ENCODE measurements at regions not wholly inside any gene's neighbourhood (a gene's known extent, or its start where the extent isn't known, plus 50 kb on each side); places are given as distances from the start of the nearest gene placed in this dataset.

DNA sequence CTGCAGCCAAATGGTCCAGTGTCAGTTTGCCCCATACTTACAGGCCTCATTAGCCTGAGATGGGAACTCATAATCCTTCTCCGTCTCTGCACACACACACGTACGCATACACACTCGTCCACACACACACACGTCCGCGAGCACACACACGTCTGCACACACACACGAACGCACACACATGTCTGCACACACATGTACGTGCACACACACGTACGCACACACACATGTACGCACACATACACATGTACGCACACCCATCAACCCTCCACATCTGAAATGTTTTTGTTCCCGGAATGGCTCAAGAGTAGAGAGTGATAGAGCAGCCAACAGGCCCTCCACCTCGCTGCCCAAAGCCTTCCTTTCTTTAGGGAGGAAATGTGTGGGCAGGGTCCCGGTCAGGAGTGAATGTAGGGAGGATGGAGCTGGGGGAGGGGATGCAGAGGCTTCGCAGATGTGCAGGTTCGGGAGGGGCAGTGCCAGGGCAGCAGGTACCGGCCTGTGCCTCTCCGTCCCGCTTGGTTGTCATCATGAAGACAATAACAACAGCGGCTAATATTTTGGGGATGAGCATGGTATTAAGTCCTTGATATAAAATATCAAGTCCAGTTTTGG lies 52.7 kb downstream of the PTGR3 start:
- Histone ChIP-seq H3K4me1 (peaks cover 0 to 11% (median 0%) of the 10 kb centered on the region in 9 donors), H3K36me3 (no peaks in the 10 kb centered on the region), H3K27ac (no peak overlapping the region), H3K9me3 (peaks cover 0 to 22% (median 2%) of the 10 kb centered on the region in 11 donors), H3K27me3 (no peaks in the 10 kb centered on the region), H3K4me3 (no peak overlapping the region)
- intact Hi-C loops (cut with DNase I), result loop anchor here in 1 of 10 donors (5.0 kb wide), 1 partner anchor 84 kb away; no protein-coding TSS in a partner anchor
- no peak for TF ChIP-seq CTCF (IDR thresholded peaks at IDR 0.05)
- DNase-seq (no peak), ATAC-seq (no peak)
- WGBS, 2 donors, result 91 to 93% methylated on average over 24 of the region's 24 CpGs

GRCh38 chr18:75154997-75155396 lies 53.9 kb downstream of the PTGR3 start:
- no peaks in the 10 kb centered on the region for H3K4me1 ChIP-seq
- peaks cover 0 to 4% (median 0%) of the 10 kb centered on the region in 7 donors for H3K27me3 ChIP-seq
- H3K36me3 ChIP-seq, result no peaks in the 10 kb centered on the region
- ATAC-seq (no peak), DNase-seq (no peak)
- H3K4me3 ChIP-seq, result no peak overlapping the region
- H3K27ac ChIP-seq, result no peak overlapping the region
- 96% methylated on average over 19 of the region's 19 CpGs for WGBS, 2 donors
- intact Hi-C loops (cut with DNase I), result loop anchor here in 1 of 10 donors (5.0 kb wide), 1 partner anchor 83 kb away; no protein-coding TSS in a partner anchor
- peaks cover 0 to 27% (median 2%) of the 10 kb centered on the region in 11 donors for H3K9me3 ChIP-seq
- no peak for TF ChIP-seq CTCF (IDR thresholded peaks at IDR 0.05)

- 92 to 97% methylated on average over 6 of the region's 6 CpGs for WGBS, 2 donors
- H3K4me3 ChIP-seq, result no peak overlapping the region
- intact Hi-C loops (cut with DNase I), result no loop called here
- no peak for TF ChIP-seq CTCF (IDR thresholded peaks at IDR 0.05)
- no peak overlapping the region for H3K27ac ChIP-seq
- no peaks in the 10 kb centered on the region for H3K4me1 ChIP-seq
- H3K27me3 ChIP-seq, result peaks cover 0 to 4% (median 0%) of the 10 kb centered on the region in 7 donors
- ATAC-seq (no peak), DNase-seq (no peak)
- H3K36me3 ChIP-seq, result no peaks in the 10 kb centered on the region
- H3K9me3 ChIP-seq, result peaks cover 0 to 27% (median 2%) of the 10 kb centered on the region in 11 donors
These were observed 54.7 kb downstream of the PTGR3 start for GRCh38 chr18:75154259-75154658.

DNA sequence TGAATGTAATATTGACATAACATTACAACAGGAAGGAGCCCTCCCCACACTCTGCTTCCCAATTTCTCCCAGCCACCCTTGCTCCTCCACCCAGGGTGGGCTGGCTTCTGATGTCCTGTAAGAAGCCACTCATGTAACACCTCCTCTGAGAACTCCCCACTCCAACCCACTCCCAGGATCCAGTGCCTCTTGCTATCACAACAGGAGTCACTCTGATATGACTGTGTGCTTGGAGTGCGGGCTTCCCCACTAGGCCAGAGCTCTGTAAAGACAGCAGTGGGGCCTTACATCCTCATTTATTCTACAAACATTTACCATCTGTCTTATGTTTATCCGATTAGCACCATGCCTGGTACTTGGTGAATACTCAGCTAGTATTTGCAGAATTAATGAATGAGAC lies 65.1 kb downstream of the PTGR3 start:
- Histone ChIP-seq H3K9me3 (peaks cover 0 to 43% (median 16%) of the 10 kb centered on the region in 11 donors), H3K27me3 (no peaks in the 10 kb centered on the region), H3K27ac (no peak overlapping the region), H3K4me3 (no peak overlapping the region), H3K36me3 (no peaks in the 10 kb centered on the region), H3K4me1 (no peaks in the 10 kb centered on the region)
- intact Hi-C loops (cut with DNase I), result no loop called here
- DNase-seq, result no peak
- 95 to 97% methylated on average over 2 of the region's 2 CpGs for WGBS, 2 donors
- no peak for TF ChIP-seq CTCF (IDR thresholded peaks at IDR 0.05)
- ATAC-seq, result no peak
